K562 (cell line): ENCODE measurements at regions not wholly inside any gene's neighbourhood (a gene's known extent, or its start where the extent isn't known, plus 50 kb on each side); places are given as distances from the start of the nearest gene placed in this dataset.

Source experiments
- ATAC-seq: fragments of 200-7000 bp; cut with Tn5 transposase; 3 replicates; pipeline ENCODE4 v1.9.1; 2020; ENCODE audit warnings: moderate library complexity
- BruUV-seq: library from RNA; stranded (reverse); fragments of 400-500 nt; replicated peaks from 2 replicates; lab custom pipeline; 2021; lab: Mats Ljungman, UMichigan
- CTCF ChIA-PET: fragments of 300-600 bp; formaldehyde crosslinking; extraction: SDS; loops from one replicate; lab custom pipeline; 2021; ENCODE audit warnings: low intra/inter-chr PET ratio; lab: Yijun Ruan, JAX
- POLR2A ChIA-PET: fragments of 300-600, 350-650 bp; sonication (Branson Sonifier 250); formaldehyde crosslinking; extraction: SDS; loops from one replicate; lab custom pipeline; 2021; ENCODE audit warnings: antibody characterized with exemption, inconsistent platforms; lab: Yijun Ruan, JAX
- DNase-seq, 4 experiments: peaks; one replicate each; pipeline versions ENCODE4 v3.0.0 to v3.0.0-alpha.2; 2011 to 2018; ENCODE audit warnings: low spot score in 3 of 4, mixed read lengths in 3 of 4; ENCODE audit errors: extremely low read depth in 1 of 4
- FAIRE-seq: peaks from 2 replicates; lab custom pipeline; 2011; peaks lifted over from hg19 to GRCh38; lab: Jason Lieb, UNC
- H2AFZ ChIP-seq: 2 replicates; pipeline ENCODE4 v1.6.0; 2011; ENCODE audit warnings: low read depth, low read length, control low read depth, inconsistent platforms
- H3K27ac ChIP-seq: fragments of 200-600 bp; 3 replicates; pipeline ENCODE4 v1.8.0; 2011; ENCODE audit warnings: low read depth, mild to moderate bottlenecking, control low read depth, inconsistent platforms, low read length, moderate library complexity, mixed read lengths; ENCODE audit errors: extremely low read depth
- H3K27me3 ChIP-seq, 2 experiments: fragments of 300-600 bp in 1 of 2; 2 replicates in 1 of 2; 3 replicates in 1 of 2; pipeline versions ENCODE4 v1.6.0 to v1.8.0; 2011; ENCODE audit warnings: inconsistent platforms in 2 of 2, low read length in 2 of 2, mild to moderate bottlenecking in 1 of 2, mixed read lengths in 1 of 2, moderate library complexity in 1 of 2; ENCODE audit not compliant: control insufficient read depth in 2 of 2, insufficient read depth in 2 of 2
- H3K36me3 ChIP-seq: fragments of 300-600 bp; 3 replicates; pipeline ENCODE4 v1.8.0; 2011; ENCODE audit warnings: mild to moderate bottlenecking, low read length, inconsistent platforms; ENCODE audit not compliant: control insufficient read depth, insufficient read depth
- H3K4me1 ChIP-seq, 2 experiments: fragments of 200-600 bp in 1 of 2; replicated peaks in 1 of 2; 2 replicates in 1 of 2; 3 replicates in 1 of 2; pipeline versions ENCODE4 v1.5.1 to v1.8.0; 2011; ENCODE audit warnings: inconsistent platforms in 2 of 2, low read length in 2 of 2, mild to moderate bottlenecking in 1 of 2, mixed read lengths in 1 of 2, moderate library complexity in 1 of 2; ENCODE audit not compliant: control insufficient read depth in 2 of 2, insufficient read depth in 2 of 2
- H3K4me2 ChIP-seq: 2 replicates; pipeline ENCODE4 v1.6.1; 2011; ENCODE audit warnings: low read length, control low read depth, inconsistent platforms, mixed read lengths; ENCODE audit not compliant: insufficient read depth
- H3K4me3 ChIP-seq: fragments of 200-600 bp; sonication (generic), shearing (Covaris generic); 2 replicates; pipeline ENCODE4 v1.5.1; 2016; ENCODE audit warnings: control low read depth, inconsistent platforms
- H3K79me2 ChIP-seq: fragments of 200-600 bp; 3 replicates; pipeline ENCODE4 v1.8.0; 2011; ENCODE audit warnings: low read length, inconsistent platforms; ENCODE audit not compliant: control insufficient read depth, insufficient read depth
- H3K9ac ChIP-seq, 2 experiments: 2 replicates each; pipeline versions ENCODE4 v1.6.0 to v1.6.1; 2011; ENCODE audit warnings: low read depth in 2 of 2, low read length in 2 of 2, control low read depth in 1 of 2, inconsistent platforms in 1 of 2, mild to moderate bottlenecking in 1 of 2, mixed read lengths in 1 of 2; ENCODE audit not compliant: insufficient read depth in 1 of 2
- H3K9me1 ChIP-seq: one replicate; pipeline ENCODE4 v1.6.0; 2011; ENCODE audit warnings: inconsistent platforms, mild to moderate bottlenecking, low read length, moderate library complexity; ENCODE audit not compliant: control insufficient read depth, insufficient read depth
- H3K9me3 ChIP-seq: replicated peaks from 2 replicates; pipeline ENCODE4 v1.5.1; 2011; ENCODE audit warnings: low read depth, low read length, inconsistent platforms; ENCODE audit not compliant: control insufficient read depth, insufficient read depth
- H4K20me1 ChIP-seq: replicated peaks from 2 replicates; pipeline ENCODE4 v1.6.1; 2011; ENCODE audit warnings: low read length, inconsistent platforms, mixed read lengths; ENCODE audit not compliant: control insufficient read depth, insufficient read depth
- CBFB ChIP-seq: sonication (generic); formaldehyde crosslinking; IDR thresholded peaks from 2 replicates; pipeline ENCODE4 v1.4.0; 2020; ENCODE audit warnings: mild to moderate bottlenecking, missing genetic modification reagents
- CBX1 ChIP-seq: sonication (generic); IDR thresholded peaks from 2 replicates; pipeline ENCODE4 v1.6.1; 2016; ENCODE audit warnings: antibody characterized with exemption, low read depth, mild to moderate bottlenecking
- FOXA3 ChIP-seq, 2 experiments: fragments of 450-650 bp in 1 of 2; sonication (generic) in 1 of 2; formaldehyde crosslinking; IDR thresholded peaks in 1 of 2; conservative IDR thresholded peaks in 1 of 2; 2 replicates each; pipeline versions ENCODE4 v1.4.0 to v1.8.0; 2020 to 2022; ENCODE audit warnings: mild to moderate bottlenecking in 2 of 2, missing genetic modification reagents in 1 of 2
- HMG20B ChIP-seq: fragments of 250-450 bp; sonication (Bioruptor Pico); IDR thresholded peaks from 2 replicates; pipeline ENCODE4 v1.5.0; 2021; ENCODE audit warnings: mild to moderate bottlenecking
- NFIX ChIP-seq: fragments of 250-450 bp; sonication (Bioruptor Pico); IDR thresholded peaks from 2 replicates; pipeline ENCODE4 v1.4.0; 2020; ENCODE audit warnings: low read depth, mild to moderate bottlenecking, moderate library complexity
- NR4A1 ChIP-seq, 2 experiments: fragments of 250-450 bp in 1 of 2; fragments of 450-650 bp in 1 of 2; sonication (Bioruptor Pico) in 1 of 2; IDR thresholded peaks; 2 replicates each; pipeline versions ENCODE4 v1.4.0 to v1.6.1; 2016 to 2020; ENCODE audit warnings: mild to moderate bottlenecking in 2 of 2, missing compliant biosample characterization in 1 of 2, missing genetic modification characterization in 1 of 2, moderate library complexity in 1 of 2
- PTBP1 ChIP-seq: fragments of 200-400 bp; formaldehyde crosslinking; IDR thresholded peaks from 2 replicates; pipeline ENCODE4 v1.6.1; 2017; ENCODE audit warnings: low read depth, low read length
- SIRT6 ChIP-seq: IDR thresholded peaks from one replicate; pipeline ENCODE4 v1.6.1; 2012; ENCODE audit warnings: low read depth, mild to moderate bottlenecking, control low read depth, inconsistent platforms, low read length, moderate library complexity
- ZFP30 ChIP-seq: fragments of 250-450 bp; sonication (Bioruptor Pico); IDR thresholded peaks from 2 replicates; pipeline ENCODE4 v1.8.0; 2022; ENCODE audit warnings: moderate library complexity, mild to moderate bottlenecking, inconsistent platforms, borderline replicate concordance
- ZNF436 ChIP-seq: fragments of 250-450, 450-650 bp; sonication (Bioruptor Pico); formaldehyde crosslinking; IDR thresholded peaks from 2 replicates; pipeline ENCODE4 v1.7.0; 2020; ENCODE audit warnings: mild to moderate bottlenecking
- WGBS: fragments of 100-300 bp; shearing (Covaris generic); methylation state at CpG from one replicate; pipeline ENCODE4 v1.1.6; 2016; ENCODE audit warnings: low coverage, mixed read lengths; ENCODE audit not compliant: insufficient coverage; ENCODE audit errors: missing lambda C conversion rate; 5-methylcytosine and 5-hydroxymethylcytosine counted together
- in situ Hi-C: fragments of 300-500 bp; cut with MboI; formaldehyde crosslinking; loops from 4 replicates; pipeline ENCODE4 v1.15.0; 2018; ENCODE audit warnings: inconsistent platforms, mixed read lengths
- intact Hi-C: fragments of 100-400 bp; cut with micrococcal nuclease; formaldehyde crosslinking; loops from 2 replicates; pipeline ENCODE4 v1.14.2; 2022

GRCh38 chr6:113758214-113758613, 98.9 kb upstream of the MARCKS start:
- no peak overlapping the region for H3K9ac ChIP-seq
- 3% methylated on average over 7 of the region's 7 CpGs for WGBS
- H3K9me3 ChIP-seq = no peaks in the 10 kb centered on the region
- POLR2A ChIA-PET = interaction anchor here (0.6 kb wide), 1 partner anchor 19 kb away, joined by 3 read pairs; no protein-coding TSS in a partner anchor
- ATAC-seq (no peak), DNase-seq (no peak), FAIRE-seq (no peak)
- BruUV-seq = no TSS peak
- no peaks in the 10 kb centered on the region for H3K36me3 ChIP-seq
- no peaks in the 10 kb centered on the region for H4K20me1 ChIP-seq
- H3K79me2 ChIP-seq = no peaks in the 10 kb centered on the region
- in situ Hi-C loops = no loop called here
- no peaks in the 10 kb centered on the region for H3K27me3 ChIP-seq
- no peak overlapping the region for H3K4me3 ChIP-seq
- H3K9me1 ChIP-seq = no peaks in the 10 kb centered on the region
- no peak overlapping the region for H3K27ac ChIP-seq
- H3K4me2 ChIP-seq = no peak overlapping the region
- TF ChIP-seq ZNF436 (no peak), NR4A1 (CRISPR knock-in tag; IDR thresholded peaks at IDR 0.05) (no peak), NR4A1 (tag; IDR thresholded peaks at IDR 0.05) (no peak), PTBP1 (no peak), FOXA3 (CRISPR knock-in tag; conservative IDR thresholded peaks at IDR 0.05 in 1 of 2, IDR thresholded peaks at IDR 0.05 in 1 of 2) (no peak), CBFB (CRISPR knock-in tag) (no peak), SIRT6 (no peak), HMG20B (CRISPR knock-in tag) (no peak), NFIX (CRISPR knock-in tag) (no peak), ZFP30 (CRISPR knock-in tag) (no peak), CBX1 (no peak)
- H3K4me1 ChIP-seq = no peaks in the 10 kb centered on the region
- intact Hi-C loops = no loop called here
- CTCF ChIA-PET = no interaction called here
- no peak overlapping the region for H2AFZ ChIP-seq
